DMS153 treated with DMSO at 0.1 percent for 48 hours (cell line): ENCODE measurements at regions not wholly inside any gene's neighbourhood (a gene's known extent, or its start where the extent isn't known, plus 50 kb on each side); places are given as distances from the start of the nearest gene placed in this dataset.
"Not testable (repeated sequence)": the region's sequence is repeated elsewhere in the genome, so short reads cannot be mapped to it uniquely, and the experiment has no call there.

Source experiments
- DNase-seq: peaks from one replicate; lab custom pipeline; 2025; ENCODE audit not compliant: unreplicated experiment; lab: John Stamatoyannopoulos, UW

- DNase-seq = no peak
These were observed 159.7 kb downstream of the GNAI1 start for GRCh38 chr7:80294346-80294745.

GRCh38 chr7:80292634-80293033 is 158.0 kb downstream of the GNAI1 start:
- DNase-seq = not testable (repeated sequence)

- no peak for DNase-seq
These were observed 153.8 kb downstream of the GNAI1 start for GRCh38 chr7:80288175-80289122.

DNA sequence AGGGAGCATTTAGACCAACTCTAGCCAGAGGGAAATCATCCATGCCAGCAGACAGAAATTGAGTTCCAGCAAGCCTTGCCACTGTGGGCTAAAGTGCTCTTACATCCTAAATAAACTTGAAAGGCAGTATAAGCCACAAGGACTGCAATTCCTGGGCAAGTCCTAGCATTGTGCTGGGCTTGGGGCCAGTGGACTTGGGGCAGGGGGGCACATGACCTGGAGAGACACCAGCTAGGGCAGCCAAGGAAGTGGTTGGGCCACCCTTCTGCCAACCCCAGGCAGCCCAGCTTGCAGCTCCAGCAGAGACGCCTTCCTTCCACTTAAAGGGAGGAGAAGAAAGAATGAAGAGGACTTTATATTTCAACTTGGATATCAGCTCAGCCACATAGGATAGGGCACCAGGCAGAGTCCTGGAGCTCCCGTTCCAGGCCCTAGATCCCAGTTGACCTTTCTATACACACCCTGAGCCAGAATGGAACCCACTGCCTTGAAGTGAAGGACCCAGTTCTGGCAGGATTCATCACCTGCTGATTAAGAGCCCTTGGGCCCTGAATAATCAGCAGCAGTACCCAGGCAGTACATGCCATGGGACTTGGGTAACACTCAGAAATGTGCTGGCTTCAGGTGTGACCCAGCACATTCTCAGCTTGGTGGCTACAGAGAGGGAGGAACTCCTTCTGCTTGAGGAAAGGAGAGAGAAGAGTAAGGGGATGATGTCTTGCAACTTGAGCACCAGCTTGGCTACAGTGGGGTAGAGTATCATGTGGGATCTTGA is 153.0 kb downstream of the GNAI1 start:
- no peak for DNase-seq

DNA sequence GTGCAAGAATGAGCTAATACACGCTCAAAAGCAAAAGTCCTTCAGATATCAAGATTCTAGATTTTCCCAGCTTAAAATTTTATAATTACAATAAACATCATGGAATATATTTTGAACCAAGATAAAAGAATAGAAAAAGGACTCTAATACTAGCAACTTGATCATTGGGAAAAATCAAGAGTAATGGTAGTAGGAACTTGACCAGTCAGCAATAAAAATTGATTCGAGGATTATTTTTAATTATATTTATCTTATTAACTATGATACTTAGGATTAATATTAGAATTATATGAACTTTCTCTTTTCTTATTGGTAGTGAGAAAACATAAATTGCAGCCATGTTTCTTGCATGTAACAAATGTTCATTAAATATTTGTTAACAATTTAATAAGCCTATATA is 152.0 kb downstream of the GNAI1 start:
- DNase-seq = no peak

- DNase-seq = no peak
These were observed 150.2 kb downstream of the GNAI1 start for GRCh38 chr7:80284855-80285254.

- no peak for DNase-seq
These were observed 145.1 kb downstream of the GNAI1 start for GRCh38 chr7:80279760-80280159.

GRCh38 chr7:80278737-80279136 is 144.1 kb downstream of the GNAI1 start:
- no peak for DNase-seq

DNA sequence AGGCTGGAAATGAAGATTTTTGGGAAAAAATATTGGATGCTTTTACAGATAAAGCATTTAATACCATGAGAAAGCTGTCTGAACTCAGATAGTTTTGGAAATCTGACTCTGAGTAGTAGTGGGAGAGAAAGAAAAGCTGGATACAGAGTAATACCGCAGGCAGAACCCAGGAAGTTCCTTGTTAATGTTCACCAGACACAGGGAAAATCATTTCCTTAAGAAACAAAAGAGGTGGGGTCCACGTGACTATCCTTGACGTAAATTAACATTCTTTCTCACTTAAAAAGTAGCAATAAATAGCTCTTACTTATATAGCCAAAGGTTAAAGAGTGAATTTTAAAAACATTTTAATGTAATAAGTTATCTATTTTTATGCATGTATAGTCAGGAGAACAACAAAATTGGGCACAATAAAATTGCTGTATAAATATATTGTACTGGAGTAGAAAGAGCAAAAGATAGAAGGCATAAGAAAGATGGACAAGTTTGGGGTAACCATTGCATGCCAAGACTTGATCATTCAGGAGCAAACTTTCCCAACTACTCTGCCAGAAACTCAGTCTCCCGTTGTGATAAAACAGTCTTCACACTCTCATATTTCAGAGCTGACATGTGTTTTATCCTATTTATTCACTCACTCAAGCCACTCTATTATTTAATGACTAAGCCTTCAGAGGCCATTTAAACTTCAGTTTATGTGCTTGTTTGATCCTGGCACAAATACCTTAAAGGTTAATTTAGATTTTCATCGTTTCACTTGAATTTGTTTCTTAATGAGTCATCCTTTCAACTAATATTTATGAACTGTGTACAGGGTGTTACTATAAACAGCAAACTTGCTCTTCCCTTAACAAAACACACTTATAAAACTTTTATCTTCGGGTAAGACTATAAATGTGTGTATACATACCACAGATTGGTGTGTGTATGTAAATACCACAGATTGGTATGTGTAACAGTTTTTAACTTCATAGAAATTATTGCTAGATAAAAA is 143.1 kb downstream of the GNAI1 start:
- peak; percentile 8 for DNase-seq
